ENCODE measurements at regions not wholly inside any gene's neighbourhood (a gene's known extent, or its start where the extent isn't known, plus 50 kb on each side); places are given as distances from the start of the nearest gene placed in this dataset.

DNA sequence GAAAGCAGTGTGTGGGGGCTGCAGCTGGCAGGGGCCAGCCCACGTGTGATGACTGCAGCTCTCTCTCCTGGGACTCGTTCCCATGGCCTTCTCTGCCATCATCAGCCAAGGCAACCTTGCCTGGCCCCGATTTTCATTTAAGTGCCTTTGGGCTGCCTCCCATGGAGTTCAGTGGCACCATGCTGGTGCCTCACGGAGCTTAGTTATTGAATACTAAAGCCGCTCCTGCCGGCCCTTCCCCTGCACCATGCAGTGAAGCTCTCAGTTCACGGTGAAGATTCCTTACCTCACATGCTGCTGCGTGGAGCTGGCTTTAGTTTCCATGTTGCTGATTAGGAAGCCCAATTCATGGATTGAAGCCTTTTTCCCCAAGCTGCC lies 141.5 kb upstream of the EEPD1 start:
- FAIRE-seq (no peak), DNase-seq (ENCODE audit: low read depth) (no peak)
- Histone ChIP-seq H3K27me3 (ENCODE audit: control insufficient read depth, insufficient read depth, low read length) (no peaks in the 10 kb centered on the region), H3K36me3 (ENCODE audit: control insufficient read depth, insufficient read depth, low read length) (no peaks in the 10 kb centered on the region), H3K4me3 (ENCODE audit: low read depth, low read length) (no peak overlapping the region)
- TF ChIP-seq, protein P1, sequence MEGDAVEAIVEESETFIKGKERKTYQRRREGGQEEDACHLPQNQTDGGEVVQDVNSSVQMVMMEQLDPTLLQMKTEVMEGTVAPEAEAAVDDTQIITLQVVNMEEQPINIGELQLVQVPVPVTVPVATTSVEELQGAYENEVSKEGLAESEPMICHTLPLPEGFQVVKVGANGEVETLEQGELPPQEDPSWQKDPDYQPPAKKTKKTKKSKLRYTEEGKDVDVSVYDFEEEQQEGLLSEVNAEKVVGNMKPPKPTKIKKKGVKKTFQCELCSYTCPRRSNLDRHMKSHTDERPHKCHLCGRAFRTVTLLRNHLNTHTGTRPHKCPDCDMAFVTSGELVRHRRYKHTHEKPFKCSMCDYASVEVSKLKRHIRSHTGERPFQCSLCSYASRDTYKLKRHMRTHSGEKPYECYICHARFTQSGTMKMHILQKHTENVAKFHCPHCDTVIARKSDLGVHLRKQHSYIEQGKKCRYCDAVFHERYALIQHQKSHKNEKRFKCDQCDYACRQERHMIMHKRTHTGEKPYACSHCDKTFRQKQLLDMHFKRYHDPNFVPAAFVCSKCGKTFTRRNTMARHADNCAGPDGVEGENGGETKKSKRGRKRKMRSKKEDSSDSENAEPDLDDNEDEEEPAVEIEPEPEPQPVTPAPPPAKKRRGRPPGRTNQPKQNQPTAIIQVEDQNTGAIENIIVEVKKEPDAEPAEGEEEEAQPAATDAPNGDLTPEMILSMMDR (IDR thresholded peaks at IDR 0.05; ENCODE audit: insufficient read depth, low read length, severe bottlenecking) = no peak

DNA sequence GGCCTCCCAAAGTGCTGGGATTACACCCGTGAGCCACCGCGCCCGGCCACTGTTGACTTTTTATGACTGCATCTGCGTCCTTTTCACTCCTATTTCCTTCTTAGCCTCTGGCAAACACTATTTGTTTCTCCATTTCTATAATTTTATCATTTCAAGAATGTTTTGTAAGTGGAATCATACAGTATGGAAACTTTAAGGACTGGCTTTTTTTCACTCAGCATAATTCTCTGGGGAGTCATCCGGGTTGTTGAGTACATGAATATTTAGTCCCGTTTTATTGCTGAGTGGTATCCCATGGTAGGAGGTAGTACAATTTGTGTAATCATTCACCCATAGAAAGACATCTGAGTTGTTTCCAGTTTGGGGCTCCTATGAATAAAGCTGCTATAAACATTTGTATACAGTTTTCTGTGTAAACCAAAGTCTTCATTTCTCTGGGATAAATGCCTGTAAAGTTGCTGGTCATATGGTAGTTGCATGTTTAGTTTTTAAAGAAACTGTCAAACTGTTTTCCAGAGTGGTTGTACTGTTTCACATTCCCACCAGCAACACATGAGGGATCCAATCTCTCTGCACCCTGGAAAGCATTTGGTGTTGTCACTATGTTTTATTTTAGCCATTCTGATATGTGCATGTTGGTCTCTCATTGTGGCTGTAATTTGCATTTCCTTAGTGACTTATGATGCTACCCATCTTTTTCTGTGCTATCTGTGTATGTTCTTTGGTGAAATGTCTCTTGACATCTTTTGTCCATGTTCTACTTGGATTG lies 139.6 kb upstream of the EEPD1 start:
- Histone ChIP-seq H3K4me3 (ENCODE audit: low read depth, low read length) (no peak overlapping the region), H3K36me3 (ENCODE audit: control insufficient read depth, insufficient read depth, low read length) (no peaks in the 10 kb centered on the region), H3K27me3 (ENCODE audit: control insufficient read depth, insufficient read depth, low read length) (no peaks in the 10 kb centered on the region)
- FAIRE-seq (no peak), DNase-seq (ENCODE audit: low read depth) (no peak)
- TF ChIP-seq, protein P1 (IDR thresholded peaks at IDR 0.05; ENCODE audit: insufficient read depth, low read length, severe bottlenecking) = no peak

DNA sequence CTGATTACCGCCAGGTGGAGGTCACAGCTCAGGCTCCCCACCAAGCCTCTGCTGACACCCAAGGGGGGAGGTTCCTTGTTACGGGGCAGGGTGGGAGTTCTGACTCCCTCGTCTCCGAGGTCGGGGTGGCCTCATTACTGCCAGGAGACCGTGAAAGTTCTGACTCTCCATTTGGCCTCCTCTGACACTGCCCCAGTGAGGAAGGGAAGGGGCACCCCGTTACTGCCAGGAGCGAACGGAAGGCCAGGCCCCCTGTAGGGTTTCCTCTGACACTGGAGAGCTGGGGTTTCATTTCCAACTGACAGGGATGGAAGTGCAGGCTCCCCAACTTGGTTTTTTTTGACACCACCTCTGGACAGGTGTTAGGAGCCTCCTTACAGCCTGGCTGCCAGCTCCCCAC lies 138.1 kb upstream of the EEPD1 start:
- FAIRE-seq (no peak), DNase-seq (ENCODE audit: low read depth) (no peak)
- no peak overlapping the region for H3K4me3 ChIP-seq (ENCODE audit: low read depth, low read length)
- TF ChIP-seq, protein P1 (IDR thresholded peaks at IDR 0.05; ENCODE audit: insufficient read depth, low read length, severe bottlenecking) = no peak
- no peaks in the 10 kb centered on the region for H3K36me3 ChIP-seq (ENCODE audit: control insufficient read depth, insufficient read depth, low read length)
- H3K27me3 ChIP-seq (ENCODE audit: control insufficient read depth, insufficient read depth, low read length) = no peaks in the 10 kb centered on the region

DNA sequence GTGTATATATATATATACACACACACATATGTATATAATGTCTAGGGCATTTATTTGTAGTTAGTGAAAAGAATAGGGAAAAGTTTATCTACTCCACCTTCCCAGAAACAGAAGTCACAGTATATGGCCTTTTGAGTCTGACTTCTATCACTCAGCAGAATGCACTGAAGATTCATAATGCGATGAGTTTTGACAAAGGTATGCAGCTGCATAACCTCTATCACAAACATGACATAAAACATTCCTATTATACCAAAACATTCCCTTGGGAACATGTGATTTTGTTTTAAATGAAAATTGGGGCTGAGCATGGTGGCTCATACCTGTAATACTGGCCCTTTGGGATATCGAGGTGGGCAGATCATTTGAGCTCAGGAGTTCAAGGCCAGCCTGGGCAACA lies 137.3 kb upstream of the EEPD1 start:
- TF ChIP-seq, protein P1 (IDR thresholded peaks at IDR 0.05; ENCODE audit: insufficient read depth, low read length, severe bottlenecking) = no peak
- H3K4me3 ChIP-seq (ENCODE audit: low read depth, low read length) = no peak overlapping the region
- DNase-seq (ENCODE audit: low read depth) (peak; percentile 62), FAIRE-seq (no peak)
- H3K36me3 ChIP-seq (ENCODE audit: control insufficient read depth, insufficient read depth, low read length) = no peaks in the 10 kb centered on the region
- no peaks in the 10 kb centered on the region for H3K27me3 ChIP-seq (ENCODE audit: control insufficient read depth, insufficient read depth, low read length)

DNA sequence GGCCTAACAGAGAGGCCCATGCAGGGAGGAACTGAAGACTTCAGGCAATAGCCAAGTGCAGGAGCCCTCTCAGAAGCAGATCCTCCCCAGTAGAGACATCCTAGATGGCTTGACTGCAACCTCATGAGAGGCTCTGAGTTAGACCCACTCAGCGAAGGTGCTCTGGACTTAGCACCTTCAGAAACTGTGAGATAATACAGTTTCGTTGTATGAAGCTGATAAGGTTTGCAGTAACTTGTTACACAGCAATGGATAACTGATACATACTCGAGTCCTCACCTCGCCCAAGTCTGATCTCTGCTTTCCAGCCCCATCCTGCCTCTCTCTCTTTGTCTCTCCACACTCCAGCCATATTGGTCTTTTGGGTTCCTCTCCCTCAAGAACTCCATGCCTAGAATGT lies 136.4 kb upstream of the EEPD1 start:
- H3K27me3 ChIP-seq (ENCODE audit: control insufficient read depth, insufficient read depth, low read length) = no peaks in the 10 kb centered on the region
- TF ChIP-seq, protein P1 (IDR thresholded peaks at IDR 0.05; ENCODE audit: insufficient read depth, low read length, severe bottlenecking) = no peak

DNA sequence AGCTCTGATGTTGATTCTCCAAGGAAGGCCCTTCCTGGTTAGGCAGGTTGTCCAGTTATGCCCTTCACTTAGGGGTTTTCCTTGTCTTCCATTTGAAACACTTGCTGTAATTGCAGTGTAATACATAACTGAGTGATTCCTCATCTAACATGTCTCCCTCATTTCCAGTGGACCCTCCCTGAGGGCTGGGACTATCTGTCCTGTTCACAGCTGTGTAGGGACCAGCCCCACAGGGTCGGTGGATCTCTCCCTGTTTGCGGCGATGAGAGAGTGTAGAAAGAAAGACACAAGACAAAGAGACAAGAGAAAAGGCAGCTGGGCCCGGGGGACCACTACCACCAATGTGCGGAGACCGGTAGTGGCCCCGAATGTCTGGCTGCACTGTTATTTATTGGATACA lies 135.9 kb upstream of the EEPD1 start:
- Histone ChIP-seq H3K36me3 (ENCODE audit: control insufficient read depth, insufficient read depth, low read length) (no peaks in the 10 kb centered on the region), H3K4me3 (ENCODE audit: low read depth, low read length) (no peak overlapping the region), H3K27me3 (ENCODE audit: control insufficient read depth, insufficient read depth, low read length) (no peaks in the 10 kb centered on the region)
- TF ChIP-seq, protein P1 (IDR thresholded peaks at IDR 0.05; ENCODE audit: insufficient read depth, low read length, severe bottlenecking) = no peak
- no peak for FAIRE-seq
- DNase-seq (ENCODE audit: low read depth) = no peak

More for the DNA sequence above, 136.4 kb upstream of the EEPD1 start:
- DNase-seq (ENCODE audit: low read depth) (no peak), FAIRE-seq (peak; percentile 18)
- Histone ChIP-seq H3K4me3 (ENCODE audit: low read depth, low read length) (no peak overlapping the region), H3K36me3 (ENCODE audit: control insufficient read depth, insufficient read depth, low read length) (no peaks in the 10 kb centered on the region)

Data from bronchial epithelial cell (primary cell).